ENCODE measurements at regions not wholly inside any gene's neighbourhood (a gene's known extent, or its start where the extent isn't known, plus 50 kb on each side); places are given as distances from the start of the nearest gene placed in this dataset.

DNA sequence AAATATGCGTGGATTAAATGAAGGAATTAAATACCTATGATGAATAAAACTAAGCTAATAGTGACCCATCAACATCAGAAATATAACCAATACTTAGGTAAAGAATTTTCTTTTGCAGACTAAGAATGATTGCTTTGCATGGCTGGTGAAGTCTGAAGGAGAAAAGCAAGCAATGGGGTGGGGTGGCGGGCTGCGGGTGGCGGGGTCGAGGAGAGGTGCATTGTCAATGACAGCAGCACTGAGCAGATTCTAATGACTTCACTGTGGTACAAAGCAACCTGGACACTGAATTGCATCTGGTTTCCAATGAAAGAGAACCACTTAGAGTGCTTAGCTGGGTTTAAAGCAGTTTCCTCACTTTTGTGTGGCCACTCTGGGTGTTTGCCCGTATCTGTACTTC lies 171.5 kb upstream of the IL12A start:
- TF ChIP-seq CTCF (conservative IDR thresholded peaks at IDR 0.05; ENCODE audit: low read depth, low read length) = no peak
- H3K4me3 ChIP-seq (ENCODE audit: low read depth, low read length) = no peak overlapping the region
- DNase-seq (ENCODE audit: low read depth) = no peak

DNA sequence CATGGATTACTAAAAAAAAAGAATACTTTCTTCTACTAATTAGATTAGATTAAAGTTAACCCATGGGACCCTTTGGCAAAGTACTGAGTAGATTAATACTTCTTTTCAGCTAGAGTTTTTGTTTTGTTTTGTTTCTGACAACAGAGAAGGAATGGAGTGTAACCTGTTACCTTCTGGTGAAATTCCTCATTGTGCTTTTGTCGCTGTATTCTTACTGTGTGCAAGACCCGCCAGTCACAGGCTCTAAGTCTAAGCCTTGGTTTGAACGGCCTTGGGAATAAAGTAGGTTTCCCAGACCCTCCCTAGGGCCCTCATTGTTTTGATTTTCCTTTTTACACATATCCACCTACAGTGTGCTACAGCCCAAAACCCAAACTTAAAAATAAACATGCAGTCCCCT lies 171.1 kb upstream of the IL12A start:
- no peak overlapping the region for H3K4me3 ChIP-seq (ENCODE audit: low read depth, low read length)
- TF ChIP-seq CTCF (conservative IDR thresholded peaks at IDR 0.05; ENCODE audit: low read depth, low read length) = no peak

GRCh38 chr3:159818399-159818798 lies 170.2 kb upstream of the IL12A start:
- H3K4me3 ChIP-seq (ENCODE audit: low read depth, low read length) = no peak overlapping the region

More for the DNA sequence above, 171.1 kb upstream of the IL12A start:
- DNase-seq (ENCODE audit: low read depth) = no peak

GRCh38 chr3:159818997-159819500 lies 169.6 kb upstream of the IL12A start:
- no peak for DNase-seq (ENCODE audit: low read depth)
- TF ChIP-seq CTCF (conservative IDR thresholded peaks at IDR 0.05; ENCODE audit: low read depth, low read length) = no peak
- no peak overlapping the region for H3K4me3 ChIP-seq (ENCODE audit: low read depth, low read length)

More at GRCh38 chr3:159818399-159818798, 170.2 kb upstream of the IL12A start:
- peak; percentile 36 for TF ChIP-seq CTCF (conservative IDR thresholded peaks at IDR 0.05; ENCODE audit: low read depth, low read length)
- DNase-seq (ENCODE audit: low read depth) = no peak

DNA sequence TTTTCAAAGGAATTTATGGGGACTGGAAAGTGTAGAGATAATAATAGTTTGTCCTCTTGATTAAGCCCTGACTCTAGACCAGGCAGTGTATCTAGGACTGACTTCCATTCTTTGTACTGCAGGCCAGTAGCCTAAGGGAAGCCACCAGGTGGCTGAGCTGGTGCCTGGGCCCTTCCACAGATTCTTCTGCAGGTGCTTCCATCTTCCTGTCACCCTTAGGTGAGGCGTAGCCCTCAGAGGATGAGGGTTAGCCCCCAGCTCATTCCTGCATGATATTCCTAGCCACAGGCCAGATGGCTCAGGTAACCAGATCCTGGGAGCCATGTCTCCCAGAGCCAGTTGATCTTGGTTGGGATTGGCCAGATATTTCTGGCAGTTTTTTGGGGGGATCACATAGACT lies 169.0 kb upstream of the IL12A start:
- TF ChIP-seq CTCF (conservative IDR thresholded peaks at IDR 0.05; ENCODE audit: low read depth, low read length) = no peak
- no peak overlapping the region for H3K4me3 ChIP-seq (ENCODE audit: low read depth, low read length)
- no peak for DNase-seq (ENCODE audit: low read depth)

DNA sequence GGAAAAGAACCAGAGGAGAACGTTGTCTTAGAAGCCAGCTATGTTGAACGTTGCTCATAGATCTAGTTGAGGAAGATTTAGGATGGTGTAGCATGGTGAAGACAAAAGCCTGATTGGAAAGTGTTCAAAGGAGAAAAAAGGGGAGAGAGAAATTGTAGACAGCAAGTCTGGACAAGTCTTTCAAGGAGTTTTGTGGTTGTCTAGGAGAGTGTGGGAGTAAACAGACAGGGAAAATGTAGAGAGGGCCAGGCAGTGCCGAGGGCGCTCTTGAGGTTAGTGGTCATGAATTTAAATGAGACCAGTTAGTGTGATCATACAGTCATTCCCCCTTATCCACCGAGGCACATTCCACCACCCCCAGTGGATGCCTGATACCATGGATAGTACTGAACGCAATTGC lies 167.5 kb upstream of the IL12A start:
- DNase-seq (ENCODE audit: low read depth) = no peak
- H3K4me3 ChIP-seq (ENCODE audit: low read depth, low read length) = no peak overlapping the region
- TF ChIP-seq CTCF (conservative IDR thresholded peaks at IDR 0.05; ENCODE audit: low read depth, low read length) = no peak

DNA sequence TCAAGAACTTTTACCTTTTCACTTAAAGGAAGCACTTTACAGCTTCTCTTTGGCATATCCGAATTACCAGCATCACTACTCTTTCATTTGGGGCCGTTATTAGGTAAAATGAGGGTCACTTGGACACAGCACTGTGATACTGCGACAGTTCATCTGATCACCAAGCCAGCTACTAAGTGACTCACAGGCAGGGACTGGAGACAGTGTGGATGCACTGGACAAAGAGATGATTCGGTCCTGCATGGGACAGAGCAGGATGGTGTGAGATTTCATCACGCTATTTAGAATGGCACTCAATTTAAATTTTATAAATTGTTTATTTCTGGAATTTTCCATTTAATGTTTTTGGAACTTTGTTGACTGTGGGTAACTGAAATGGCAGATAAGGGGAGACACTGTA lies 166.9 kb upstream of the IL12A start:
- no peak for TF ChIP-seq CTCF (conservative IDR thresholded peaks at IDR 0.05; ENCODE audit: low read depth, low read length)
- DNase-seq (ENCODE audit: low read depth) = no peak
- no peak overlapping the region for H3K4me3 ChIP-seq (ENCODE audit: low read depth, low read length)
